Testis (tissue), 2 donors: ENCODE measurements at regions not wholly inside any gene's neighbourhood (a gene's known extent, or its start where the extent isn't known, plus 50 kb on each side); places are given as distances from the start of the nearest gene placed in this dataset.
"Not testable (repeated sequence)": the region's sequence is repeated elsewhere in the genome, so short reads cannot be mapped to it uniquely, and the experiment has no call there.

Source experiments
- DNase-seq: peaks from one replicate; pipeline ENCODE4 v3.0.0-alpha.2; 2019
- H3K27ac ChIP-seq, 2 donors: fragments of 200-600 bp; sonication (generic); one replicate each; pipeline ENCODE4 v1.5.1; 2019
- H3K27me3 ChIP-seq: fragments of 200-600 bp; sonication (generic); one replicate; pipeline ENCODE4 v1.5.1; 2019
- H3K36me3 ChIP-seq: fragments of 200-600 bp; sonication (generic); one replicate; pipeline ENCODE4 v1.5.1; 2017; ENCODE audit warnings: low read depth; ENCODE audit errors: missing control alignments
- H3K4me1 ChIP-seq: fragments of 200-600 bp; sonication (generic); one replicate; pipeline ENCODE4 v1.5.1; 2019
- H3K4me3 ChIP-seq, 2 donors: fragments of 200-600 bp; sonication (generic); one replicate each; pipeline ENCODE4 v1.5.1; 2017 to 2019
- H3K9me3 ChIP-seq: fragments of 200-600 bp; sonication (generic); one replicate; pipeline ENCODE4 v1.5.1; 2017
- POLR2A ChIP-seq: fragments of 450-650 bp; IDR thresholded peaks from one replicate; pipeline ENCODE4 v1.6.1; 2017; ENCODE audit warnings: antibody characterized with exemption, mild to moderate bottlenecking, moderate library complexity
- WGBS, 2 donors: methylation state at CpG; one replicate each; pipeline ENCODE4 v1.1.5; 2018; 5-methylcytosine and 5-hydroxymethylcytosine counted together
- intact Hi-C: fragments of 100-400 bp; cut with DNase I; formaldehyde crosslinking; loops from one replicate; pipeline ENCODE4 v1.15.1; 2023; ENCODE audit warnings: low total_unique reads
- TF ChIP-seq, protein P1 (sequence below), 3 experiments: fragments of 450-650 bp in 2 of 3; fragments of 200-600 bp in 1 of 3; sonication (generic) in 1 of 3; IDR thresholded peaks; one replicate each; pipeline ENCODE4 v1.5.1; 2016 to 2019; ENCODE audit warnings: antibody characterized with exemption in 3 of 3, mild to moderate bottlenecking in 2 of 3, moderate library complexity in 1 of 3

DNA sequence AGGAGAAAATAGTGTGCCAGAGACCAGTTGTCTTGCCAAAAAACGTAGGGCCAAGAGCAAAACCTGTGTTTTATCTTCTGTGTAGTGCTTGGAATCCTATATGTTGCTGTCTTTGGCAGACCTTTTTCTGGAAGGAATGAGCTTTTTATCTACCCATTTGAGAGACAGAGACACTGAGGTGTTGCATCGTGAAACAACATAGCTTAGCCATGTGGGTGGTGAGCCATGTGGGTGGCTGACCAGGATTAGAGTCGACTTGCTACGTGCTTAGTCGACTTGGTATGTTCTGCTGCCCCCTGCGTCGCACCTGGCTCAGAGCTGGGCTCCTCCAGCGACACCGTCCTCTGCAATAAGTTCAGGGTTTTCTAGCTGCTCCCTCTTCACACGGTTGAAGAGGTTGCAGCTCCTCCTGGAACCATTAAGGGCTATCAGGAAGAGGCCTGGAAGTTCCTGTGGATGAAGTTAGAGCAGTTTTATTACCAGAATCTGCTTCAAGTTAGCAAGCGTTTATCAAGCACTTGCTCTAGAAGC, 175.8 kb downstream of the SH2D4B start:
- intact Hi-C loops, result no loop called here
- 75 to 78% methylated on average over 11 of the region's 11 CpGs for WGBS, 2 donors
- H3K27me3 ChIP-seq, result no peaks in the 10 kb centered on the region
- no peaks in the 10 kb centered on the region for H3K9me3 ChIP-seq
- DNase-seq, result no peak
- H3K27ac ChIP-seq, result no peak overlapping the region
- no peak for TF ChIP-seq POLR2A
- TF ChIP-seq, protein P1, sequence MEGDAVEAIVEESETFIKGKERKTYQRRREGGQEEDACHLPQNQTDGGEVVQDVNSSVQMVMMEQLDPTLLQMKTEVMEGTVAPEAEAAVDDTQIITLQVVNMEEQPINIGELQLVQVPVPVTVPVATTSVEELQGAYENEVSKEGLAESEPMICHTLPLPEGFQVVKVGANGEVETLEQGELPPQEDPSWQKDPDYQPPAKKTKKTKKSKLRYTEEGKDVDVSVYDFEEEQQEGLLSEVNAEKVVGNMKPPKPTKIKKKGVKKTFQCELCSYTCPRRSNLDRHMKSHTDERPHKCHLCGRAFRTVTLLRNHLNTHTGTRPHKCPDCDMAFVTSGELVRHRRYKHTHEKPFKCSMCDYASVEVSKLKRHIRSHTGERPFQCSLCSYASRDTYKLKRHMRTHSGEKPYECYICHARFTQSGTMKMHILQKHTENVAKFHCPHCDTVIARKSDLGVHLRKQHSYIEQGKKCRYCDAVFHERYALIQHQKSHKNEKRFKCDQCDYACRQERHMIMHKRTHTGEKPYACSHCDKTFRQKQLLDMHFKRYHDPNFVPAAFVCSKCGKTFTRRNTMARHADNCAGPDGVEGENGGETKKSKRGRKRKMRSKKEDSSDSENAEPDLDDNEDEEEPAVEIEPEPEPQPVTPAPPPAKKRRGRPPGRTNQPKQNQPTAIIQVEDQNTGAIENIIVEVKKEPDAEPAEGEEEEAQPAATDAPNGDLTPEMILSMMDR (IDR thresholded peaks at IDR 0.05), result no peak
- H3K4me1 ChIP-seq, result peaks cover 6% of the 10 kb centered on the region
- no peaks in the 10 kb centered on the region for H3K36me3 ChIP-seq
- H3K4me3 ChIP-seq, result no peak overlapping the region

DNA sequence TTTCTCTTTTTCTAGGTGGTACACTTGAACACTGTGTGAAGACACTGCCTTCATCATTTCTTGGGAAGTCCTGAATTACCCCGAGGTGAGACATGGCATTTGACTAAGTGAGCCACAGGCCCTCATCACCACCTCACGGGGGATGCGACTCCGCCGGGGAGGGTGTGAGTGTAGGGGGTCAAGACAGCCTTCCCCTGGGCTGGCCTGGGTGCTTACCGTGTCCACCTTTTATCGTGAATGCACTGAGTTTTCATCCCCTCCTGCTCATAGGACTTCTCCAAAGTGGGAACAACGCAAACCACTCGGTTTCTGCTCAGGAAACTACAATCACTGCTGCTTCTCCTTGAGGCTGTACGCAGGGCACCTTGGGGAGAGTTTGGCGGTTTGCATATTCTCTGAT, 176.9 kb downstream of the SH2D4B start:
- no peaks in the 10 kb centered on the region for H3K9me3 ChIP-seq
- no peak for DNase-seq
- peaks cover 6% of the 10 kb centered on the region for H3K4me1 ChIP-seq
- H3K4me3 ChIP-seq, result no peak overlapping the region
- TF ChIP-seq, protein P1 (IDR thresholded peaks at IDR 0.05), result no peak
- TF ChIP-seq POLR2A, result no peak
- H3K36me3 ChIP-seq, result no peaks in the 10 kb centered on the region
- H3K27ac ChIP-seq, result no peak overlapping the region
- intact Hi-C loops, result no loop called here
- 92 to 95% methylated on average over 11 of the region's 11 CpGs for WGBS, 2 donors
- H3K27me3 ChIP-seq, result no peaks in the 10 kb centered on the region

DNA sequence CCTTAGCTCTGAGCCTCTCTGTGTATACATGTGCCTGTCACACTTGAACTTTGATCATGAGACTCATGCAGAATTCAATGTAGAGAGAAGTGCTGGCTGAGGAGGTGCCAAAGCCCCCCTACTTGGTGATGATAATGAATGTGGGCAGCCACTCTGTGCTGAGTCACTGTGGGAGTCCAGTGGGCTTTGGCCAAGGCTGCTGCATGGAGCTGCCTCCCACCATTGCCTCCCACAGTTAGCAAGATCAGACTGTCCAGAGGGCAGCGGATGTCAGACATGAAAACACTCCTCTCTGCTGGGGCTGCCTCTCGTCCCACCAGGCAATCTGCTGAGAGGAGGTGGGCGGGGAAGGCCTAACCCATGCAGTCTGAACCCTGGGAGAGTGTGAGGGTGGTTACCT, 180.3 kb downstream of the SH2D4B start:
- intact Hi-C loops, result no loop called here
- WGBS, 2 donors, result 47 to 71% methylated on average over 3 of the region's 3 CpGs
- Histone ChIP-seq H3K27ac (no peak overlapping the region), H3K27me3 (no peaks in the 10 kb centered on the region), H3K4me3 (no peak overlapping the region), H3K9me3 (no peaks in the 10 kb centered on the region), H3K4me1 (peaks cover 6% of the 10 kb centered on the region), H3K36me3 (no peaks in the 10 kb centered on the region)
- no peak for TF ChIP-seq POLR2A
- TF ChIP-seq, protein P1 (IDR thresholded peaks at IDR 0.05), result no peak
- DNase-seq, result peak; percentile 26

DNA sequence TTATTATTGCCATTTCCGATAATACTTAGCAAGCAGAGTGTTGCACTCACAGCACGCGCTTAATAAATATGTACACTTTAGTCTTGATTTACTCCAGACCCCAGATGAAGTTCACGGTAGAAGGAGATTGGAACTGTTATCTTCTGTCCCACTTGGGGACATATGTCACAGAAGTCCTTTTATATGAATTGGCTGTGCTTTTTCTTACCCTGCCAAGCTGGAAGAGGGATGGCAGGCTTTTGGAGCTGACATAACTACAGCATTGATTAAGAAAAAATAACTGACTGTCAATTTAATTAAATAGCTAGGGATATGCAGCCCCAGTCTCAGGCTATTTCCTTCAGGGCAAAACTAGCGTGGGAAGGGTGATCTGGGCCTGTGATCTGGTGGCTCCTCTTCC, 182.2 kb downstream of the SH2D4B start:
- intact Hi-C loops, result no loop called here

DNA sequence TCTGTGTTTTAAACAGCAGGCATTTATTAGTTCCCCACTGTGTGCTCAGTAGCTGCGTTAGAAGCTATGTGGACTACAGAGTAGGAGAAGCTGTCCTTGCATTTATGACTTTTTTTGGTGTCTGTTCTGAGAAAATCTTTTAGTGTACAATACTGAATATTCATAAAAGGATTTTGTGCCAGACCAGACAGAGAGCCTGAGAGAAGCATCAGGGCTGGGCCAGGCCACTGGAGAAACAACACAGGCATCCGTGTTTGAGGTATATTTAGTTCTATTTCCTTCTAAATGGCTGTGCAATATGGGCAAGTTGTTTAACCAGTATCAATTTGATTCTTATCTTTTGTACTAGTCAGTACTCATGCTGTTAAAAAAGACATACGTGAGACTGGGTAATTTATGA, 182.8 kb downstream of the SH2D4B start:
- Histone ChIP-seq H3K4me1 (peaks cover 6% of the 10 kb centered on the region), H3K36me3 (no peaks in the 10 kb centered on the region), H3K9me3 (no peaks in the 10 kb centered on the region), H3K27me3 (no peaks in the 10 kb centered on the region), H3K27ac (no peak overlapping the region), H3K4me3 (no peak overlapping the region)
- TF ChIP-seq POLR2A, result no peak
- intact Hi-C loops, result no loop called here
- no peak for DNase-seq
- WGBS, 2 donors, result 82 to 84% methylated on average over 3 of the region's 3 CpGs

More for the DNA sequence above, 182.2 kb downstream of the SH2D4B start:
- no peaks in the 10 kb centered on the region for H3K9me3 ChIP-seq
- H3K27ac ChIP-seq, result no peak overlapping the region
- no peaks in the 10 kb centered on the region for H3K36me3 ChIP-seq
- DNase-seq, result no peak
- no peaks in the 10 kb centered on the region for H3K27me3 ChIP-seq
- H3K4me3 ChIP-seq, result no peak overlapping the region
- H3K4me1 ChIP-seq, result peaks cover 6% of the 10 kb centered on the region
- TF ChIP-seq POLR2A, result no peak
- TF ChIP-seq, protein P1 (IDR thresholded peaks at IDR 0.05), result no peak
- WGBS, 2 donors, result 83 to 92% methylated on average over 5 of the region's 5 CpGs

DNA sequence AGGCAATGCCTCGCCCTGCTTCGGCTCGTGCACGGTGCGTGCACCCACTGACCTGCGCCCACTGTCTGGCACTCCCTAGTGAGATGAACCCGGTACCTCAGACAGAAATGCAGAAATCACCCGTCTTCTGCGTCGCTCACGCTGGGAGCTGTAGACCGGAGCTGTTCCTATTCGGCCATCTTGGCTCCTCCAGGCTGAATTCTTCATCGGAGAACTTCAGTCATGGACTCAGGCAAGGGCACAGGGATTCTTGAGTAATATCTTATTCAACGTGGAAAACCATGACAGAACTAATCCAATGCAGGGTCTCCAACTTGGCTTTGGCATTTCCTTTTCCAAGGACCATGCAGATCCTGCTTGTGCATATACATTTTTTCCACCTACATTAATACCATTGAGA, 190.7 kb downstream of the SH2D4B start:
- H3K4me1 ChIP-seq, DNase-seq, intact Hi-C loops, H3K4me3 ChIP-seq, H3K9me3 ChIP-seq, H3K27ac ChIP-seq, H3K27me3 ChIP-seq, H3K36me3 ChIP-seq: not testable (repeated sequence)
- 92 to 97% methylated on average over 4 to 15 of the region's 15 CpGs for WGBS, 2 donors
